GM10266 (cell line): ENCODE measurements at regions not wholly inside any gene's neighbourhood (a gene's known extent, or its start where the extent isn't known, plus 50 kb on each side); places are given as distances from the start of the nearest gene placed in this dataset.

Source experiments
- DNase-seq: peaks from one replicate; pipeline ENCODE4 v3.0.0; 2012; ENCODE audit errors: extremely low spot score
- CTCF ChIP-seq: IDR thresholded peaks from 2 replicates; pipeline ENCODE4 v1.5.1; 2012; ENCODE audit warnings: mild to moderate bottlenecking, low read depth; ENCODE audit not compliant: control insufficient read depth, insufficient read depth; ENCODE audit errors: missing control alignments

- no peak for DNase-seq
- no peak for TF ChIP-seq CTCF
Measured at GRCh38 chr4:120158046-120158445, 91.4 kb upstream of the MAD2L1 start.

GRCh38 chr4:120156120-120156718 lies 89.6 kb upstream of the MAD2L1 start:
- peak; percentile 16 for DNase-seq
- TF ChIP-seq CTCF: peak; percentile 68

- no peak for TF ChIP-seq CTCF
- DNase-seq: no peak
Measured at GRCh38 chr4:120155287-120155686, 88.6 kb upstream of the MAD2L1 start.

- DNase-seq: no peak
- TF ChIP-seq CTCF: no peak
Measured at GRCh38 chr4:120144634-120145033, 78.0 kb upstream of the MAD2L1 start.

GRCh38 chr4:120144041-120144440 lies 77.4 kb upstream of the MAD2L1 start:
- DNase-seq: no peak
- no peak for TF ChIP-seq CTCF

- no peak for TF ChIP-seq CTCF
- DNase-seq: no peak
Measured at GRCh38 chr4:120139392-120139791, 72.7 kb upstream of the MAD2L1 start.

- DNase-seq: no peak
- no peak for TF ChIP-seq CTCF
Measured at GRCh38 chr4:120132935-120133334, 66.3 kb upstream of the MAD2L1 start.
